Parathyroid adenoma (tissue), 2 donors: ENCODE measurements at regions not wholly inside any gene's neighbourhood (a gene's known extent, or its start where the extent isn't known, plus 50 kb on each side); places are given as distances from the start of the nearest gene placed in this dataset.

Source experiments
- H2AFZ ChIP-seq: fragments of 300-600 bp; sonication (generic); one replicate; pipeline ENCODE4 v1.7.0; 2017; ENCODE audit warnings: antibody characterized with exemption, mild to moderate bottlenecking
- H3K27ac ChIP-seq: fragments of 300-600 bp; sonication (generic); one replicate; pipeline ENCODE4 v1.7.0; 2017
- H3K27me3 ChIP-seq: fragments of 300-600 bp; sonication (generic); one replicate; pipeline ENCODE4 v1.7.0; 2017; ENCODE audit warnings: low read length; ENCODE audit not compliant: control insufficient read depth, insufficient read depth
- H3K36me3 ChIP-seq: fragments of 300-600 bp; sonication (generic); one replicate; pipeline ENCODE4 v1.7.0; 2017; ENCODE audit warnings: low read length; ENCODE audit not compliant: control insufficient read depth, insufficient read depth
- H3K4me1 ChIP-seq: fragments of 300-600 bp; sonication (generic); one replicate; pipeline ENCODE4 v1.7.0; 2017; ENCODE audit warnings: control low read depth
- H3K4me2 ChIP-seq: fragments of 300-600 bp; sonication (generic); one replicate; pipeline ENCODE4 v1.7.0; 2017; ENCODE audit warnings: low read length
- H3K4me3 ChIP-seq: fragments of 300-600 bp; sonication (generic); one replicate; pipeline ENCODE4 v1.7.0; 2017; ENCODE audit warnings: low read depth, low read length
- H3K79me2 ChIP-seq: fragments of 300-600 bp; sonication (generic); one replicate; pipeline ENCODE4 v1.7.0; 2017; ENCODE audit warnings: control low read depth
- H3K9ac ChIP-seq: fragments of 300-600 bp; sonication (generic); one replicate; pipeline ENCODE4 v1.7.0; 2017; ENCODE audit warnings: mild to moderate bottlenecking
- H3K9me3 ChIP-seq: fragments of 300-600 bp; sonication (generic); one replicate; pipeline ENCODE4 v1.7.0; 2017; ENCODE audit warnings: low read length; ENCODE audit not compliant: control insufficient read depth
- CTCF ChIP-seq: fragments of 300-600 bp; sonication (generic); IDR thresholded peaks from one replicate; pipeline ENCODE4 v1.7.0; 2017; ENCODE audit warnings: antibody characterized with exemption, mild to moderate bottlenecking
- donor health status: primary hyperparathyroidism.

- Histone ChIP-seq H3K4me2 (no peak overlapping the region), H3K9me3 (no peaks in the 10 kb centered on the region), H3K79me2 (no peaks in the 10 kb centered on the region), H2AFZ (no peak overlapping the region), H3K4me1 (no peaks in the 10 kb centered on the region), H3K27ac (no peak overlapping the region), H3K9ac (no peak overlapping the region), H3K4me3 (no peak overlapping the region), H3K36me3 (no peaks in the 10 kb centered on the region), H3K27me3 (no peaks in the 10 kb centered on the region)
- TF ChIP-seq CTCF, result no peak
Measured at GRCh38 chr4:187422655-187423054, 572.9 kb upstream of the ZFP42 start.

DNA sequence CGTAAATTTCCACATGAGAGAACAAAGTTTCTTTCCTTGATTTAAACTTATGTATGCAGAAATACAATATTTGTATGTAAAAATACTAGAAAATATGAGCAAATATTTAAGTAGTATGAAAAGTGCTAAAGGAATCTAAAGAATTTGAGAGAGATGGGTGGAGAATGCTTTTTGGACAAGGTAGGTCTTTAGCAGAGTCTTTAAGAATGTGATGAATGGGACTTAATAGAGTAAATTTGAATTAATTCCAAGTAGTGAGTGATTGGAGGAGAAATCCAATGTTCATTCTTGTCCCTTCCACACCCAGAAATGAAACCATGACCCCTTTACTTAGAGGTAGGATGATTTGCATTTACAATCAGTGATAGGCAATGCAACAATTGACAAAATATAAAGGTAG, 570.9 kb upstream of the ZFP42 start:
- no peak overlapping the region for H3K4me3 ChIP-seq
- H3K9me3 ChIP-seq, result no peaks in the 10 kb centered on the region
- no peak overlapping the region for H3K27ac ChIP-seq
- H2AFZ ChIP-seq, result no peak overlapping the region
- H3K36me3 ChIP-seq, result no peaks in the 10 kb centered on the region
- H3K4me1 ChIP-seq, result no peaks in the 10 kb centered on the region
- H3K4me2 ChIP-seq, result no peak overlapping the region
- no peaks in the 10 kb centered on the region for H3K27me3 ChIP-seq
- TF ChIP-seq CTCF, result no peak
- no peak overlapping the region for H3K9ac ChIP-seq
- no peaks in the 10 kb centered on the region for H3K79me2 ChIP-seq

DNA sequence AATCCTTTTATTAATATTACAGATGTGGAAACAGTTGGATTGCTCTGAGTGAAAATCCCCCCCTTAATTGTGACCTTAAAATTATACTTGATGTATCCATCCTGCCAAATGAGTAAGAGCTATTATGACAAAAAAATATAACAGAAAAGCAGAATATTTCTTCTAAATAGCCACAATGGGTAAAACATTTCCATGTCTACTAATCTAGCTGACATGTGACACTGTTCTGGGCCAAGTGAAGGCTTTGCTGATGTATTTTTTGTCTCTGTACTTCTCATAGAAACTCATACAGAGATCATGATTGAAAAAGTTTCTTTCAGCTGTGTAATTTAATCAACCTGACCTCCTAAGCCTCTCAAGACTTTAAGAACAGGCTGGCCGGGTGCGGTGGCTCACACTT, 569.1 kb upstream of the ZFP42 start:
- Histone ChIP-seq H3K36me3 (no peaks in the 10 kb centered on the region), H3K9ac (no peak overlapping the region), H3K9me3 (no peaks in the 10 kb centered on the region), H3K27me3 (no peaks in the 10 kb centered on the region), H3K4me1 (no peaks in the 10 kb centered on the region), H3K27ac (no peak overlapping the region), H3K79me2 (no peaks in the 10 kb centered on the region), H3K4me2 (no peak overlapping the region), H2AFZ (no peak overlapping the region), H3K4me3 (no peak overlapping the region)
- no peak for TF ChIP-seq CTCF

GRCh38 chr4:187432310-187432709, 563.3 kb upstream of the ZFP42 start:
- no peak overlapping the region for H3K4me2 ChIP-seq
- H3K9me3 ChIP-seq, result no peaks in the 10 kb centered on the region
- H3K9ac ChIP-seq, result no peak overlapping the region
- H2AFZ ChIP-seq, result no peak overlapping the region
- no peaks in the 10 kb centered on the region for H3K79me2 ChIP-seq
- H3K27ac ChIP-seq, result no peak overlapping the region
- no peaks in the 10 kb centered on the region for H3K36me3 ChIP-seq
- no peak overlapping the region for H3K4me3 ChIP-seq
- no peak for TF ChIP-seq CTCF
- H3K4me1 ChIP-seq, result no peaks in the 10 kb centered on the region
- H3K27me3 ChIP-seq, result no peaks in the 10 kb centered on the region

GRCh38 chr4:187433141-187433540, 562.4 kb upstream of the ZFP42 start:
- H3K27ac ChIP-seq, result no peak overlapping the region
- no peak overlapping the region for H3K4me2 ChIP-seq
- no peak for TF ChIP-seq CTCF
- H3K79me2 ChIP-seq, result no peaks in the 10 kb centered on the region
- H3K4me3 ChIP-seq, result no peak overlapping the region
- H3K9me3 ChIP-seq, result no peaks in the 10 kb centered on the region
- no peaks in the 10 kb centered on the region for H3K27me3 ChIP-seq
- H3K36me3 ChIP-seq, result no peaks in the 10 kb centered on the region
- no peaks in the 10 kb centered on the region for H3K4me1 ChIP-seq
- no peak overlapping the region for H3K9ac ChIP-seq
- no peak overlapping the region for H2AFZ ChIP-seq
